BJ (cell line): ENCODE measurements at regions not wholly inside any gene's neighbourhood (a gene's known extent, or its start where the extent isn't known, plus 50 kb on each side); places are given as distances from the start of the nearest gene placed in this dataset.

Experiments used
- CTCF ChIA-PET: fragments of 350-600 bp; formaldehyde crosslinking; extraction: SDS; loops from one replicate; lab custom pipeline; 2021; ENCODE audit warnings: antibody characterized with exemption, inconsistent platforms; lab: Yijun Ruan, JAX
- POLR2A ChIA-PET: fragments of 300-600 bp; sonication (Branson Sonifier 250); formaldehyde crosslinking; extraction: SDS; loops from one replicate; lab custom pipeline; 2021; ENCODE audit warnings: antibody characterized with exemption; lab: Charles Lee
- DNase-seq: peaks from one replicate; pipeline ENCODE4 v3.0.0-alpha.2; 2011; ENCODE audit warnings: low read depth
- H3K27me3 ChIP-seq: 2 replicates; pipeline ENCODE4 v1.6.0; 2011; ENCODE audit warnings: low read length; ENCODE audit not compliant: control insufficient read depth, insufficient read depth
- H3K36me3 ChIP-seq: 2 replicates; pipeline ENCODE4 v1.5.1; 2011; ENCODE audit warnings: low read length; ENCODE audit not compliant: control insufficient read depth, insufficient read depth
- H3K4me3 ChIP-seq: 2 replicates; pipeline ENCODE4 v1.5.1; 2011; ENCODE audit warnings: low read depth, mild to moderate bottlenecking, control low read depth, low read length
- TF ChIP-seq, protein P1 (sequence below): IDR thresholded peaks from 2 replicates; pipeline ENCODE4 v1.5.1; 2011; ENCODE audit warnings: low read depth, mild to moderate bottlenecking, control low read depth, inconsistent platforms, low read length, moderate library complexity; ENCODE audit not compliant: insufficient read depth

- ChIA-PET CTCF (interaction anchor here (1.6 kb wide), 1 partner anchor 349 kb away, joined by 4 read pairs; no protein-coding TSS in a partner anchor), POLR2A (no interaction called here)
- H3K4me3 ChIP-seq: no peak overlapping the region
- no peaks in the 10 kb centered on the region for H3K27me3 ChIP-seq
- DNase-seq: no peak
- no peaks in the 10 kb centered on the region for H3K36me3 ChIP-seq
- TF ChIP-seq, protein P1, sequence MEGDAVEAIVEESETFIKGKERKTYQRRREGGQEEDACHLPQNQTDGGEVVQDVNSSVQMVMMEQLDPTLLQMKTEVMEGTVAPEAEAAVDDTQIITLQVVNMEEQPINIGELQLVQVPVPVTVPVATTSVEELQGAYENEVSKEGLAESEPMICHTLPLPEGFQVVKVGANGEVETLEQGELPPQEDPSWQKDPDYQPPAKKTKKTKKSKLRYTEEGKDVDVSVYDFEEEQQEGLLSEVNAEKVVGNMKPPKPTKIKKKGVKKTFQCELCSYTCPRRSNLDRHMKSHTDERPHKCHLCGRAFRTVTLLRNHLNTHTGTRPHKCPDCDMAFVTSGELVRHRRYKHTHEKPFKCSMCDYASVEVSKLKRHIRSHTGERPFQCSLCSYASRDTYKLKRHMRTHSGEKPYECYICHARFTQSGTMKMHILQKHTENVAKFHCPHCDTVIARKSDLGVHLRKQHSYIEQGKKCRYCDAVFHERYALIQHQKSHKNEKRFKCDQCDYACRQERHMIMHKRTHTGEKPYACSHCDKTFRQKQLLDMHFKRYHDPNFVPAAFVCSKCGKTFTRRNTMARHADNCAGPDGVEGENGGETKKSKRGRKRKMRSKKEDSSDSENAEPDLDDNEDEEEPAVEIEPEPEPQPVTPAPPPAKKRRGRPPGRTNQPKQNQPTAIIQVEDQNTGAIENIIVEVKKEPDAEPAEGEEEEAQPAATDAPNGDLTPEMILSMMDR: no peak
Measured at GRCh38 chr4:119706804-119707203, 78.2 kb upstream of the PDE5A start.

GRCh38 chr4:119697887-119698393 lies 69.3 kb upstream of the PDE5A start:
- no peak for DNase-seq
- POLR2A ChIA-PET: no interaction called here
- H3K4me3 ChIP-seq: no peak overlapping the region
- TF ChIP-seq, protein P1: no peak
- no peaks in the 10 kb centered on the region for H3K27me3 ChIP-seq
- H3K36me3 ChIP-seq: no peaks in the 10 kb centered on the region
- CTCF ChIA-PET: interaction anchor here (0.7 to 1.8 kb wide), 2 partner anchors 10 to 38 kb away, joined by 3 to 5 read pairs; no protein-coding TSS in a partner anchor

DNA sequence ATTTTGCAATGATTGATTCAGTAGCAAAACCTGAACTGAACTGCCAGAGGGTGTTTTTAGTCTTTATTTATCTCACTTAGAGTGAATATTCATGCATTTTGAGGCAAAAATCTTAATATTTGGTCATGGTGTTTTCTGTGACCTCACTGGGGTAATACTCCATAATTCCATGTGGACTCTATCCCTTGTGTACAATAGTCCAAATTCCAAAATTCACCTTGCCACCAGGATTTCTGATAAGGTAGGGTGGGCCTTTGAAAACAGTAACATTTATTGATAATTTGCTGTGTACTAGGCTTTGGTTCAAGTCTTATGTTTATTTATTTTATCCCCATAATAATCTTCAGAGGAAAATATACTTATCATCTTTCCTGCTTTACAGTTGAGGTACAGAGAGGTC lies 68.4 kb upstream of the PDE5A start:
- TF ChIP-seq, protein P1: no peak
- no peak for DNase-seq
- ChIA-PET CTCF (interaction anchor here (0.7 to 1.8 kb wide), 3 partner anchors 9 to 37 kb away, joined by 3 to 5 read pairs (median 3); no protein-coding TSS in a partner anchor), POLR2A (no interaction called here)
- H3K27me3 ChIP-seq: no peaks in the 10 kb centered on the region
- H3K4me3 ChIP-seq: no peak overlapping the region
- no peaks in the 10 kb centered on the region for H3K36me3 ChIP-seq

DNA sequence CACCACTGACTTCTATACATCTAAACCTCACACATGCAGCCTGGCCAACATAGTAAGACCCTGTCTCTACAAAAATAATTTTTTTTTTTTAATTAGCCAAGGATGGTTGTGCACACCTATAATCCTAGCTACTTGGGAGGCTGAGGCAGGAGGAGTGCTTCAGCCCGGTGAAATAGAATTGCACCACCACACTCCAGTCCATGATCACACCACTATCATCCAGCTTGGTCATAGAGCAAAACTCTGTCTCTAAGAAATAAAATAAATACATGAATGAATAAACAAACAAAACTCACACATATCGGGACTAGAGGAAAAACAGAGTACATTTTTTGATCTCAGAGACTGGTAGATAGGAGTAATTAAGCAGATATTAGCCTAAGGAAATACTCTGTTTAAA lies 66.6 kb upstream of the PDE5A start:
- no peaks in the 10 kb centered on the region for H3K36me3 ChIP-seq
- CTCF ChIA-PET: interaction anchor here (0.9 to 1.5 kb wide), 2 partner anchors 34 to 67 kb away, joined by 3 read pairs; partner anchors contain the start of gene PDE5A
- TF ChIP-seq, protein P1: no peak
- no peak overlapping the region for H3K4me3 ChIP-seq
- no peaks in the 10 kb centered on the region for H3K27me3 ChIP-seq
- DNase-seq: no peak
- POLR2A ChIA-PET: no interaction called here

- Histone ChIP-seq H3K4me3 (no peak overlapping the region), H3K36me3 (no peaks in the 10 kb centered on the region), H3K27me3 (no peaks in the 10 kb centered on the region)
- DNase-seq: no peak
- ChIA-PET CTCF (interaction anchor here (0.6 to 2.2 kb wide), 2 partner anchors 14 to 65 kb away, joined by 3 to 5 read pairs; partner anchors contain the start of gene PDE5A), POLR2A (interaction anchor here (0.6 kb wide), 1 partner anchor 37 kb away, joined by 3 read pairs; no protein-coding TSS in a partner anchor)
- TF ChIP-seq, protein P1: no peak
Measured at GRCh38 chr4:119693126-119693525, 64.5 kb upstream of the PDE5A start.
